ENCODE measurements at regions not wholly inside any gene's neighbourhood (a gene's known extent, or its start where the extent isn't known, plus 50 kb on each side); places are given as distances from the start of the nearest gene placed in this dataset.

GRCh38 chr15:79179597-79179996 is 89.0 kb upstream of the RASGRF1 start:
- TF ChIP-seq CTCF (IDR thresholded peaks at IDR 0.05; ENCODE audit: poor library complexity): no peak
- no peak for TF ChIP-seq EZH2 (IDR thresholded peaks at IDR 0.05; ENCODE audit: borderline replicate concordance)
- TF ChIP-seq EZH2phosphoT487 (IDR thresholded peaks at IDR 0.05; ENCODE audit: low read depth, severe bottlenecking, unreplicated experiment): no peak

Measured in hepatocyte (in vitro differentiated cells).